Activated T-cell treated with anti-CD3 and anti-CD28 coated beads for 1 hour (primary cell): ENCODE measurements at regions not wholly inside any gene's neighbourhood (a gene's known extent, or its start where the extent isn't known, plus 50 kb on each side); places are given as distances from the start of the nearest gene placed in this dataset.

ENCODE experiments used
- DNase-seq: peaks from one replicate; pipeline ENCODE4 v3.0.0-alpha.2; 2020; ENCODE audit warnings: low read depth

DNA sequence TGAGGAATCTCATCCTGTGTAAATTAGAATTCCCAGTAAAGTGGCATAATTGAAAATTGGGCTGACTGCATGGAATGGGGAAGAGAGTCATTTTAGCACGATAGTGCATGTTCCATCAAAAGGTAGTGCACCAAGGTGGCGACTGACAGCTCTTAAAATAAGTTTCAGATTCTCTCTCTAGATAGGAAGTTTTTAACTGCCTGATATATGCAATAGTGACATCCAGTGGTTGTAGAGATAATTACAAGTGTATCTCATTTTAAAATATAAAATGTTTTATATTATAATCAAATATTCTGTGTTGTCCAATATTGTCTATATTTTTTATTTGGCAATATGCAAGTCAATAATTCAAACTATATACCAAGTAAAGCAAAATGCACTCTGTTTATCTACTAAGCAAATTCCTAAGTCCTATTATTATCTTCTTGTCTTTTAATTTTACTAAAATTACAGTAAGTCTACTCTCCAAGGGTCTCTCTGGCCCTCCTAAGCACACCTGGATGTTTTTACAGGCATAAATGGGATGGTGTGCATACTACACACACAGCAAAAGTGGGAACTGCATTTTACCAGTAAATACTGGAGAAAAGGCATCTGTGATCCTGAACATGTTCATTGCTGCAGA, 397.7 kb upstream of the HNRNPA3 start:
- no peak for DNase-seq

GRCh38 chr2:176817061-176817565, 395.5 kb upstream of the HNRNPA3 start:
- no peak for DNase-seq

DNA sequence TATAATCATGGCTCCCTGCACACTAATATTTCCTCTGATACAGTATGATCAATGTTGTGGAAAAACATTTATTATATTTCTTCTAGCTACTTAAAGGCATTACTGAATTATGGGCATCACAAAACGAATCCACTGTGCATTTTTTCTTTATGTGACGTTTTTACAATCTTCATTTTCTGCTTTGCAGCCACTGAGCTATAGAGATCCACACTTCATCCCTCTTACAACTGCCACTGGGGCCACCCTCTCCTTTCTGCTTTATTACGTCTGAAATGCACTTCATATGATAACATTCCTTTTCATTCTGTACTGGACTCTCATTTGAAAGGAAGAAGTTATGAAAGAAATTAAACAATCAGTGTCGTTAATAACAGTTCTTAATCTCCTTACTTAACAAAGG, 394.5 kb upstream of the HNRNPA3 start:
- DNase-seq, result no peak

DNA sequence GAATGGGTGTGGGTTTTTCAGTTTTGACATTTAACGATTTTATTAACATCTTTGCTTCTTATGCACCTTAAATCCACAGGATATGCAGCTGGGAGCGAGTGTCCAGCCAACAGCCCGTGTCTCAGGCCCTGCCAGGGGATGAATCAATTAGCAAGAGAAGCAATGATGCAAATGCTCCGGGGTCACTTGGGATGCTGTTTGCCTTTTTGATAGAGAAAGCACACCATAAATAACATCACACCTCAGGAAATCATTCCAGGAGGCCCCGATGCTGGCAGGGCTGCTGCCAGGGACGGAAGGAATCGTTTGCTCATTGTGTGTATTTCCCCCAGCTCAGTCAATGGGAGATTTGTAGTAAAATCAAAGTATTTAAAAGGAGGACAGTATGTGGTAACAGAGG, 394.0 kb upstream of the HNRNPA3 start:
- DNase-seq, result no peak

DNA sequence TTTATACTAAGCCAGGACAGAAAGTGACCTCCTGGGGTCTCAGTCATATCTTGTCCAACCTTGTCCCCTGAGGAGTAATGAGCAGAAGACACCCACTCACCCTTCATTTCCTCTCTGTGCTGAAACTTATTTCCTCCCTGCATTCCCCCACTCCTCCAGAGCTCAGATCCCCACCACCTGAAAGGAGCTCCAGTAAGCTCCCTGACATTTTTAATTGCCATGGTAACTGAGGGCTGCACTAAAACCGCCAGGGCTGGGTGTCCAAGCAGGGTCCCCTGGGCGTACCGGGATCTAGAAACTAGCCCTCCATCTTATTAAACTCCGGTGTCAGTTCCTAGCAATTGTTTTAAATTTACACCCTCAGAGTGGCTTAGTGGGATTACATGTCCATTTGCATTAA, 393.3 kb upstream of the HNRNPA3 start:
- no peak for DNase-seq

DNA sequence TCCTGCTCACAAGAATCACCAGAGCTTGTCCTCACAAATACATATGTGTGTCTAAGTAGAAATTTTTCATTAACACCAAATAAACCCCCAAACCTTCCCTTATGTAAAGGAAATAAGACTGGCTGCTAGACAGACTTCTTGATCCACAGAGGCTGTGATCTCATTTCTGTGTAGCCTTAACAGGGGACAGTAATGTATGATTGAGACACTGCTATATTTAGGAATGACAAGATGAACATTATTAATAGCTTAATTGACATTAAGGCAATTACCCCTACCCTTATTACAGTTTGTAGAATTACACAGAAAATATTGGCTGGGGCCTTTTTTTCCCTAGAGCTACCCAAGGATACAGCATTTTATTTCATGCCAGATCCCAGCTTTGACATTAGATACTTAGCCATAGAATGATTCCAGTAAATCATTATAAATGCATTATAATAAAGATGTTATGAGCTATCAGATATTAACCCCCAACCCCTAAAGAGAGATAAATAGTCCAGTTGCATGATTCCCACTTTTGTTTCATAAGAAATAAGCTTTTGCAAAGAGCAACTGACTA, 392.1 kb upstream of the HNRNPA3 start:
- no peak for DNase-seq

GRCh38 chr2:176821350-176821749, 391.2 kb upstream of the HNRNPA3 start:
- no peak for DNase-seq

- no peak for DNase-seq
Measured at GRCh38 chr2:176822060-176822459, 390.5 kb upstream of the HNRNPA3 start.

- no peak for DNase-seq
Measured at GRCh38 chr2:176826356-176826755, 386.2 kb upstream of the HNRNPA3 start.

GRCh38 chr2:176826984-176827668, 385.5 kb upstream of the HNRNPA3 start:
- no peak for DNase-seq

GRCh38 chr2:176830362-176830761, 382.2 kb upstream of the HNRNPA3 start:
- DNase-seq, result no peak

GRCh38 chr2:176832086-176832485, 380.5 kb upstream of the HNRNPA3 start:
- DNase-seq, result no peak

GRCh38 chr2:176833671-176834070, 378.9 kb upstream of the HNRNPA3 start:
- DNase-seq, result no peak

- no peak for DNase-seq
Measured at GRCh38 chr2:176834226-176834625, 378.4 kb upstream of the HNRNPA3 start.

- no peak for DNase-seq
Measured at GRCh38 chr2:176843208-176843607, 369.4 kb upstream of the HNRNPA3 start.

DNA sequence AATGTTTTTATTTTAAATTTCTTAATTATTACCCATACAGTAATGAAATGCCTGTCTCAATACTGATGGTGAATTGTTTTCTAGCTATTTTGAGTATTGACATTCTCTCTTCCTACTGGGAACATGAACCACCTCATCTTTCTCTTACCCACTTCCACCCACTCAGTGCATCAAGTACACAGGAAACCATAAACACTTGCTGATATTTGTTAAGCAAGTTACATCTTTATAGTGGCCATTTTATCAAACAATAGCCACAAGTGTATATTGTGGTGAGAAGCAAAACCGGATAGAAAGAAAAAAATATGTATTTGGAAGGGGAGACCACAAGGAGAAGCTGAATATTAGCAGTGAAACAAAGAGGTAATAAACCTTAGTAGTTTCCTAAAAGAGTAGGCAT, 368.1 kb upstream of the HNRNPA3 start:
- no peak for DNase-seq

- DNase-seq, result no peak
Measured at GRCh38 chr2:176845718-176846117, 366.9 kb upstream of the HNRNPA3 start.

DNA sequence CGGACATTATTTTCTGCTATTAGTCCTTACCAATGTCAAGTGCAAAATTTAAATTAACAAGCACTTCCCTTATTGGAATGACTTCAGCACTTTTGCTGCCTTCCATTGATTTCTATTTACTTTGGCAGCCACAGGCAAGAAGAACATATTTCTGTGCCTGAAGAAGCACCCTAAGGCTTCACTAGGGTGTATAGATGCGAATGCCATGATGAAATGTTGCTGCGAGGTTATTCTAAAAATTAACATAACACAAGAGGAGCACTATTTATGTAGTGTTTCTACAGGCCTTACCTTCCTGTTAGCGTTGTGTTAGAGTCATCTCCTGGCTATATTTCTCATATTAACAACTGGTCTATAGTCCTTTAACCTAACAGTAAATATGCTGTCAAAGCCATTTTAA, 365.0 kb upstream of the HNRNPA3 start:
- no peak for DNase-seq

DNA sequence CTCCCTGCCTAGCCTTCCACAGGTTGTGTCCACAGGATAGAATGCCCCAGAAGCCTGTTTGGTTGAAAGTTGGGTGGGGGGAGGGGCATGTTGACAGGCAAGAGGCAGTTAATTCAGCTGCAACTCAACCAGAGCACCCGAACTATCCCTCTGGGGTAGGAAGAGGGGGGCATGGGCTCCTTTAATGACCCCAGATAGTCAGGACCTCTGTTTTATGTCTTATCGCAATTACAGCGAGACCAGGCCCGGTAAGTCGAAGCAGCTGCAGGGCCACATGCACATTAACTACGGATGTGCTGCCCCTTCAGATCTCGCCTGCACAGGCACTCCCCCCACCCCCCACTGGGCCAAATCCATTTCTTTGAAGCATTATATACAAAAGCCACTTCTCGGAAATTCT, 363.8 kb upstream of the HNRNPA3 start:
- DNase-seq, result no peak

DNA sequence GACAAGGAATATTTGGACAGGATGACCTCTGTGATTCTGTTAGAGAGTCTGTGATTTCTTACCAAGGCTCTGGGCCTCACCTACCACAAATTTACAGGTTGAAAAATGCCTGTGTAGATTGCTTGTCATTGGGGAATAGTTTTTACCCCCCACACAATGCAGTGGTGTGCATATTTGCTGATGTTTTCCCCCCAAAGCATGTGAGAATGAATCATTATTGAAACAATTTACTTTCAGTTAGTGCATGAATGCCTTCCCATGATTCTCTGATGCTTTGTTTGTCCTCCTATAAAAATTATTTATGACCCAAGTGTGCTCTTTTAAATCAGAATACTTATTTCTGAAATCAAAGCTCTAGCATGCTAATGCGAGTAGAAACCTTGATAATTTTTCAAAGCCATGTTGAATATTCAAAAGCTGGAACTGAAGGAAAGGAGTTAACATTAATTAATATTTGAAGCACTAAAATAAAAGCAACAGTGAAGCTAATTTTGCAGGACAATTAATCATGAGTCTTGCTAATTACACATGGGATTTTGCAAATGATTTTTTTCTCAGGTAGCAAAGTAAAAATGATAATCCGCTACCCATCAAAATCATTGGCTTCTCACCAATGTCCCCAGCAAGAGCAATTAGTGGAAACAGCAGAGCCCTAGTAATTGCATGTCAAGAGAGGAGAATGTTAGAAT, 361.2 kb upstream of the HNRNPA3 start:
- DNase-seq, result no peak

DNA sequence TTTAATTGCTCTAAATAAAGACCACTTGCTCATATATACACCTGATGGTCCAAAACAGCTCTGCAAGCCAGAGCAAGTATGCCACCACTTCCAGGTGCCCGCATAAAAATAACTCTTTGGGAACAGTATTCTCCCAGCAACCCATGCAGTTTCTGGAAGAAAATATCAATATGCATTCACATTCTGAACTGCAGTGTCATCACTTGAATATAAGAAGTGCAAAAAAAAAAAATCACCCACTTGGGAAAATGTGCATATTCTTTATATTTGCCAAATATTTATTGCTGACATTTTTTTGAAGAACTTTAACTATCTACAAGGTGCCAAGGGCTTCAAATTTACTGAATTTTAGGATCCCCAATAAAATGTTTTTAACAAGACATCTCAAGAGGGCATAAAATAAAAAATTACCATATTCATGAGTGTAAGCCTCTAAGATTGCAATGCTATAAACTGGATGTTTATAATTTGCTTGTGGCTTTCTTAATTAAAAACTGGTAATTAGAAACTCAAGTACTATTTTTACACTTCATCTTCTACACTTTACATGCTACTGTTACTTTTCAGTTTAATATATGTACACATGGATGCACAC, 360.6 kb upstream of the HNRNPA3 start:
- no peak for DNase-seq

GRCh38 chr2:176852667-176853066, 359.9 kb upstream of the HNRNPA3 start:
- DNase-seq, result no peak

- DNase-seq, result no peak
Measured at GRCh38 chr2:176854062-176854461, 358.5 kb upstream of the HNRNPA3 start.
